ENCODE measurements at regions not wholly inside any gene's neighbourhood (a gene's known extent, or its start where the extent isn't known, plus 50 kb on each side); places are given as distances from the start of the nearest gene placed in this dataset.
"Not testable (repeated sequence)": the region's sequence is repeated elsewhere in the genome, so short reads cannot be mapped to it uniquely, and the experiment has no call there.

DNA sequence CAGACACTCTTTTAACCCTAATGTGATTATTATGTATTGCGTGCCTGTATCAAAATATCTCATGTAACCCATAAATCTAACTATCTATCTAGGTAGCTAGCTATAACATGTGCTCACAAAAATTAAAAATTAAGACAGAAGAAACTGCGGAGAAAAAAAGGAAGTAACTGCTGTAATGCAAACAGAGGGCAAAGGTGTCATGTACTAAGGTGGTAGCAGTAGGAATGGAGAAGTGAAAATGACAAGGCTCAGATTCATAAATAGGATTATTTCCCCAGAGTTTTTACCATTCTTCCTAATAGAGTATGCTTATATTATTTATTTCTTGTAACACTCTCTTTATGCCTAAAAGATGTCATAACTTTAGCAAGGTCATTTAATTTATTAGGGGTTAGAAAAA lies 1527.5 kb upstream of the C9orf72 start:
- Histone ChIP-seq H2BK5ac (ENCODE audit: low read depth, low read length, poor library complexity) (no peak overlapping the region), H4K8ac (ENCODE audit: low read depth, low read length) (no peak overlapping the region), H3K4ac (ENCODE audit: low read depth, low read length) (no peak overlapping the region), H3K4me1 (ENCODE audit: control insufficient read depth in 1 of 2, insufficient read depth in 2 of 2, low read length in 2 of 2) (no peaks in the 10 kb centered on the region), H3K4me2 (ENCODE audit: low read length) (no peak overlapping the region), H3K9me3 (ENCODE audit: insufficient read depth, low read depth, low read length) (no peaks in the 10 kb centered on the region), H3K9ac (ENCODE audit: low read length) (no peak overlapping the region), H3K18ac (ENCODE audit: low read length) (no peak overlapping the region), H3K23ac (ENCODE audit: low read length) (no peak overlapping the region), H3K27me3 (ENCODE audit: insufficient read depth, low read length) (no peaks in the 10 kb centered on the region), H4K12ac (ENCODE audit: low read depth, low read length) (no peak overlapping the region), H2AFZ (ENCODE audit: insufficient read depth, low read length, poor library complexity) (no peak overlapping the region), H3K4me3 (ENCODE audit: low read depth, low read length) (no peak overlapping the region), H2AK5ac (ENCODE audit: low read length) (no peak overlapping the region), H4K91ac (ENCODE audit: low read depth, low read length) (no peak overlapping the region), H3K14ac (ENCODE audit: low read length) (no peak overlapping the region), H3K79me2 (ENCODE audit: control insufficient read depth, insufficient read depth, low read length, poor library complexity) (no peaks in the 10 kb centered on the region), H3K79me1 (ENCODE audit: low read length) (no peaks in the 10 kb centered on the region), H3K27ac (ENCODE audit: low read depth, low read length) (no peak overlapping the region), H3K36me3 (ENCODE audit: control insufficient read depth in 1 of 2, insufficient read depth in 2 of 2, low read length in 2 of 2) (no peaks in the 10 kb centered on the region), H2BK120ac (ENCODE audit: insufficient read depth, low read length, poor library complexity) (no peak overlapping the region), H2BK12ac (ENCODE audit: low read length) (no peak overlapping the region)
- DNase-seq = no peak
- WGBS (ENCODE audit: extremely low coverage, insufficient coverage, insufficient read length) = no CpG with 5 or more reads among the region's 2 CpGs

DNA sequence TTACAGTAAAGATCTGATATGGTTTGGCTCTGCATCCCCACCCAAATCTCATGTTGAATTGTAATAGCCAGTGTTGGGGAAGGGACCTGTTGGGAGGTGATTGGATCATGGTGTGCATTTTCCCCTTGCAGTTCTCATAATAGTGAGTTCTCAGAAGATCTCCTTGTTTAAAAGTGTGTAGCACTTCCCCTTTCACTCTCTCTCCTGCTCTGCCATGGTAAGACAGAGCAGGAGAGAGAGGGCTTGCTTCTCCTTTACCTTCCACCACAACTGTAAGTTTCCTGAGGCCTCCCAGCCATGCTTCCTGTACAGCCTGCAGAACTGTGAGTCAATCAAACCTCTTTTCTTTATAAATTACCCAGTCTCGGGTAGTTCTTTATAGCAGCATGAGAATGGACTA lies 1530.9 kb upstream of the C9orf72 start:
- not testable (repeated sequence) for H3K9me3 ChIP-seq (ENCODE audit: insufficient read depth, low read depth, low read length); DNase-seq; H2BK12ac ChIP-seq (ENCODE audit: low read length); H3K4ac ChIP-seq (ENCODE audit: low read depth, low read length); H3K14ac ChIP-seq (ENCODE audit: low read length); H4K12ac ChIP-seq (ENCODE audit: low read depth, low read length); H3K4me3 ChIP-seq (ENCODE audit: low read depth, low read length); H3K27ac ChIP-seq (ENCODE audit: low read depth, low read length); H2AFZ ChIP-seq (ENCODE audit: insufficient read depth, low read length, poor library complexity); H3K23ac ChIP-seq (ENCODE audit: low read length); H3K36me3 ChIP-seq (ENCODE audit: control insufficient read depth in 1 of 2, insufficient read depth in 2 of 2, low read length in 2 of 2); H2BK120ac ChIP-seq (ENCODE audit: insufficient read depth, low read length, poor library complexity); H3K4me2 ChIP-seq (ENCODE audit: low read length); H3K79me2 ChIP-seq (ENCODE audit: control insufficient read depth, insufficient read depth, low read length, poor library complexity); H3K27me3 ChIP-seq (ENCODE audit: insufficient read depth, low read length); H3K79me1 ChIP-seq (ENCODE audit: low read length); H3K9ac ChIP-seq (ENCODE audit: low read length); H4K8ac ChIP-seq (ENCODE audit: low read depth, low read length); H2AK5ac ChIP-seq (ENCODE audit: low read length); H2BK5ac ChIP-seq (ENCODE audit: low read depth, low read length, poor library complexity); H3K18ac ChIP-seq (ENCODE audit: low read length); H3K4me1 ChIP-seq (ENCODE audit: control insufficient read depth in 1 of 2, insufficient read depth in 2 of 2, low read length in 2 of 2); H4K91ac ChIP-seq (ENCODE audit: low read depth, low read length)
- no CpG with 5 or more reads among the region's 1 CpG for WGBS (ENCODE audit: extremely low coverage, insufficient coverage, insufficient read length)

DNA sequence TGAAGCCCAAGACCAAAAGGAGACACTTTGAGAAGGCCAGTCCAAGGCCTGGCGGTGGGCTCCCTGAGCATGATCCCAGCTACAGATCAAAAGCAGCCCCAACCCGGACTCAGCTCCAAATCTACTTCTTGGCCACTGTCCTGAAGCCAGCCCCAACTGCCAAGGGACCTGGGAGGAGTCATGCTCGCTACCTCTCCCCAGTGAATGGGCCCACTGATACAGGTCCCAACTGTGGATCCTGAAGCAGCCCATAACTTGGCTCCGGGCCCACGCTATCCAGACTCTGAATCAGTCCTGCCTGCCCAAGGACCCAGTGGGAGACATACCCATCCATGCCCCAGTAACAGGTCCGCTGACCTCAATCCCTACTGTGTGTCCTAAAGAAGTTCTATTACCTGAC lies 1545.3 kb upstream of the C9orf72 start:
- H3K36me3 ChIP-seq (ENCODE audit: control insufficient read depth in 1 of 2, insufficient read depth in 2 of 2, low read length in 2 of 2) = no peaks in the 10 kb centered on the region
- no peak overlapping the region for H2AK5ac ChIP-seq (ENCODE audit: low read length)
- no peak overlapping the region for H3K23ac ChIP-seq (ENCODE audit: low read length)
- no peaks in the 10 kb centered on the region for H3K27me3 ChIP-seq (ENCODE audit: insufficient read depth, low read length)
- no peak overlapping the region for H3K14ac ChIP-seq (ENCODE audit: low read length)
- H3K79me2 ChIP-seq (ENCODE audit: control insufficient read depth, insufficient read depth, low read length, poor library complexity) = no peaks in the 10 kb centered on the region
- H3K9me3 ChIP-seq (ENCODE audit: insufficient read depth, low read depth, low read length) = no peaks in the 10 kb centered on the region
- no peak overlapping the region for H3K4me3 ChIP-seq (ENCODE audit: low read depth, low read length)
- no CpG with 5 or more reads among the region's 6 CpGs for WGBS (ENCODE audit: extremely low coverage, insufficient coverage, insufficient read length)
- H3K27ac ChIP-seq (ENCODE audit: low read depth, low read length) = no peak overlapping the region
- no peak overlapping the region for H3K4me2 ChIP-seq (ENCODE audit: low read length)
- no peak overlapping the region for H3K9ac ChIP-seq (ENCODE audit: low read length)
- H2AFZ ChIP-seq (ENCODE audit: insufficient read depth, low read length, poor library complexity) = no peak overlapping the region
- no peak overlapping the region for H2BK120ac ChIP-seq (ENCODE audit: insufficient read depth, low read length, poor library complexity)
- H3K4me1 ChIP-seq (ENCODE audit: control insufficient read depth in 1 of 2, insufficient read depth in 2 of 2, low read length in 2 of 2) = no peaks in the 10 kb centered on the region
- no peak overlapping the region for H4K91ac ChIP-seq (ENCODE audit: low read depth, low read length)
- H4K12ac ChIP-seq (ENCODE audit: low read depth, low read length) = no peak overlapping the region
- H3K18ac ChIP-seq (ENCODE audit: low read length) = no peak overlapping the region
- H2BK5ac ChIP-seq (ENCODE audit: low read depth, low read length, poor library complexity) = no peak overlapping the region
- H3K4ac ChIP-seq (ENCODE audit: low read depth, low read length) = no peak overlapping the region
- H2BK12ac ChIP-seq (ENCODE audit: low read length) = no peak overlapping the region
- H3K79me1 ChIP-seq (ENCODE audit: low read length) = no peaks in the 10 kb centered on the region
- no peak overlapping the region for H4K8ac ChIP-seq (ENCODE audit: low read depth, low read length)
- DNase-seq = no peak

DNA sequence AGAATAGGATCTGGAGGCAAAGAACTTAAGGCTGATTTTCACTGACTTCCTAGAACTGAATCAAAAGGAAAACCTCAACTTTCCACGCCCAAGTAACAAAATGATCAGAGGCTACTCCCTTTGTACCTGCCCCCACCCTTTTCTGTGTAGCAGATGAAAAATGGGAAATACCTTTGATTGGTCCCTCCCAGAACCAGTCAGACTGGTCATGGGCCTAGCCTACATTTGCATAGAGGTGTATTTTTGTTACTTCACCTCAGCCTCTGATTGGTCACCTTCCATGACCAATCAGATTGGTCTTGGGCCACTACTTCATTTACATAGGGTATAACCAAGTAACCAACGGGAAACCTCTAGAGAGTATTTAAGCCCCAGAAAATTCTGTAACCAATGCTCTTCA lies 1553.5 kb upstream of the C9orf72 start:
- Histone ChIP-seq H3K4me3 (ENCODE audit: low read depth, low read length) (no peak overlapping the region), H3K18ac (ENCODE audit: low read length) (no peak overlapping the region), H3K9me3 (ENCODE audit: insufficient read depth, low read depth, low read length) (peaks cover under 1% of the 10 kb centered on the region), H3K79me2 (ENCODE audit: control insufficient read depth, insufficient read depth, low read length, poor library complexity) (no peaks in the 10 kb centered on the region), H2BK120ac (ENCODE audit: insufficient read depth, low read length, poor library complexity) (no peak overlapping the region), H3K9ac (ENCODE audit: low read length) (no peak overlapping the region), H2BK12ac (ENCODE audit: low read length) (no peak overlapping the region), H3K14ac (ENCODE audit: low read length) (no peak overlapping the region), H3K23ac (ENCODE audit: low read length) (no peak overlapping the region), H3K27me3 (ENCODE audit: insufficient read depth, low read length) (no peaks in the 10 kb centered on the region), H4K12ac (ENCODE audit: low read depth, low read length) (no peak overlapping the region), H4K8ac (ENCODE audit: low read depth, low read length) (no peak overlapping the region), H3K79me1 (ENCODE audit: low read length) (no peaks in the 10 kb centered on the region), H2AK5ac (ENCODE audit: low read length) (no peak overlapping the region), H3K36me3 (ENCODE audit: control insufficient read depth in 1 of 2, insufficient read depth in 2 of 2, low read length in 2 of 2) (no peaks in the 10 kb centered on the region), H3K27ac (ENCODE audit: low read depth, low read length) (no peak overlapping the region), H3K4me2 (ENCODE audit: low read length) (no peak overlapping the region), H3K4ac (ENCODE audit: low read depth, low read length) (no peak overlapping the region), H3K4me1 (ENCODE audit: control insufficient read depth in 1 of 2, insufficient read depth in 2 of 2, low read length in 2 of 2) (no peaks in the 10 kb centered on the region), H4K91ac (ENCODE audit: low read depth, low read length) (no peak overlapping the region), H2BK5ac (ENCODE audit: low read depth, low read length, poor library complexity) (no peak overlapping the region), H2AFZ (ENCODE audit: insufficient read depth, low read length, poor library complexity) (no peak overlapping the region)
- DNase-seq = no peak
- no CpG with 5 or more reads among the region's 2 CpGs for WGBS (ENCODE audit: extremely low coverage, insufficient coverage, insufficient read length)
